Karpas-422 (cell line): ENCODE measurements at regions not wholly inside any gene's neighbourhood (a gene's known extent, or its start where the extent isn't known, plus 50 kb on each side); places are given as distances from the start of the nearest gene placed in this dataset.

ENCODE experiments used
- DNase-seq: peaks from one replicate; pipeline ENCODE4 v3.0.0-alpha.2; 2015
- H2AFZ ChIP-seq: fragments of 200-600 bp; sonication (generic); 2 replicates; pipeline ENCODE4 v1.6.1; 2014; ENCODE audit warnings: antibody characterized with exemption, low read length, mixed read lengths
- H3K27ac ChIP-seq: fragments of 200-600 bp; sonication (generic); 2 replicates; pipeline ENCODE4 v1.5.1; 2014; ENCODE audit warnings: mild to moderate bottlenecking, low read length, moderate library complexity
- H3K27me3 ChIP-seq: fragments of 200-600 bp; sonication (generic); 2 replicates; pipeline ENCODE4 v1.6.1; 2014; ENCODE audit warnings: low read length, mixed read lengths
- H3K36me3 ChIP-seq: fragments of 200-600 bp; sonication (generic); 2 replicates; pipeline ENCODE4 v1.6.1; 2014; ENCODE audit warnings: low read length, mixed read lengths; ENCODE audit not compliant: insufficient read depth
- H3K4me1 ChIP-seq: fragments of 200-600 bp; sonication (generic); 2 replicates; pipeline ENCODE4 v1.6.1; 2014; ENCODE audit warnings: mild to moderate bottlenecking, low read length, mixed read lengths
- H3K4me2 ChIP-seq: fragments of 200-600 bp; sonication (generic); 2 replicates; pipeline ENCODE4 v1.6.1; 2014; ENCODE audit warnings: low read length, low read depth, mild to moderate bottlenecking; ENCODE audit not compliant: poor library complexity, severe bottlenecking
- H3K4me3 ChIP-seq: fragments of 200-600 bp; sonication (generic); 2 replicates; pipeline ENCODE4 v1.5.1; 2014; ENCODE audit warnings: mild to moderate bottlenecking, antibody characterized with exemption, low read length, mixed read lengths
- H3K79me2 ChIP-seq: fragments of 200-600 bp; sonication (generic); 2 replicates; pipeline ENCODE4 v1.6.1; 2014; ENCODE audit warnings: mild to moderate bottlenecking, low read length, mixed read lengths
- H3K9ac ChIP-seq: fragments of 200-600 bp; sonication (generic); 2 replicates; pipeline ENCODE4 v1.6.0; 2014; ENCODE audit warnings: low read length
- H3K9me2 ChIP-seq: fragments of 200-600 bp; sonication (generic), shearing (Covaris generic); replicated peaks from 2 replicates; pipeline ENCODE4 v1.6.0; 2014; ENCODE audit warnings: mild to moderate bottlenecking, low read length, moderate library complexity; ENCODE audit not compliant: insufficient read depth
- H3K9me3 ChIP-seq: fragments of 300-700, 200-600 bp; sonication (generic); 2 replicates; pipeline ENCODE4 v1.6.1; 2014; ENCODE audit warnings: low read length, mixed read lengths
- H4K20me1 ChIP-seq: fragments of 200-600 bp; sonication (generic); 2 replicates; pipeline ENCODE4 v1.6.1; 2014; ENCODE audit warnings: mild to moderate bottlenecking, antibody characterized with exemption, low read length, low read depth; ENCODE audit not compliant: insufficient read depth

DNA sequence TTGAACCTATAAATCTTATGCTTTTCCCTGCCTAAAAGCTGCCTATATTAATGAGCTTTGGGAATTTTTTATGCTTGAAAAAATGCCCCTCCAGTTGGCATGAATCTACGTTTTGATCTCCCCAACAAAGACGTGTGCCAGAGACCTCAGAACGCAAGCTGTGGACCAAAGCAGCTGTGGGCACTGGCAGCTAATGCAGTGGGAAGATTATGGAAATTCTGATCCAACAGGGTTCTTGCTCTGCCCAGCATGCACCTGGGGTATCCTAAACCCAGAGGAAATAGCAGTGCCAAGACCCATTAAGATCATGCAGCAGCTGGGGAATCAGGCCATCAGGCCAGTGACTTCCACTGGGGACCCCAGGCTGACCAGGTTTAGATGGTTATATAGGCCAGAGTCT lies 423.0 kb downstream of the ZBBX start:
- Histone ChIP-seq H3K4me3 (no peak overlapping the region), H4K20me1 (no peaks in the 10 kb centered on the region), H3K27ac (no peak overlapping the region), H3K9me3 (peaks cover 2% of the 10 kb centered on the region; the same call in 1 of the 2 replicates), H3K36me3 (no peaks in the 10 kb centered on the region), H3K9ac (no peak overlapping the region), H3K27me3 (no peaks in the 10 kb centered on the region), H3K79me2 (no peaks in the 10 kb centered on the region), H2AFZ (no peak overlapping the region), H3K4me2 (no peak overlapping the region), H3K9me2 (no peaks in the 10 kb centered on the region), H3K4me1 (no peaks in the 10 kb centered on the region)
- no peak for DNase-seq

GRCh38 chr3:166955201-166955939 lies 424.7 kb downstream of the ZBBX start:
- no peaks in the 10 kb centered on the region for H3K79me2 ChIP-seq
- no peak overlapping the region for H2AFZ ChIP-seq
- H3K9ac ChIP-seq = no peak overlapping the region
- no peaks in the 10 kb centered on the region for H3K9me2 ChIP-seq
- no peak for DNase-seq
- no peaks in the 10 kb centered on the region for H3K27me3 ChIP-seq
- H3K4me2 ChIP-seq = no peak overlapping the region
- H3K4me1 ChIP-seq = no peaks in the 10 kb centered on the region
- H3K36me3 ChIP-seq = no peaks in the 10 kb centered on the region
- peaks cover 2% of the 10 kb centered on the region; the same call in 1 of the 2 replicates for H3K9me3 ChIP-seq
- no peaks in the 10 kb centered on the region for H4K20me1 ChIP-seq
- H3K27ac ChIP-seq = no peak overlapping the region
- no peak overlapping the region for H3K4me3 ChIP-seq

- H3K9me3 ChIP-seq = peaks cover 4% of the 10 kb centered on the region; the same call in 1 of the 2 replicates
- no peaks in the 10 kb centered on the region for H3K27me3 ChIP-seq
- H4K20me1 ChIP-seq = no peaks in the 10 kb centered on the region
- H3K9me2 ChIP-seq = no peaks in the 10 kb centered on the region
- H3K79me2 ChIP-seq = no peaks in the 10 kb centered on the region
- H3K4me3 ChIP-seq = no peak overlapping the region
- no peak overlapping the region for H3K4me2 ChIP-seq
- no peaks in the 10 kb centered on the region for H3K4me1 ChIP-seq
- no peak for DNase-seq
- H3K9ac ChIP-seq = no peak overlapping the region
- no peak overlapping the region for H3K27ac ChIP-seq
- no peak overlapping the region for H2AFZ ChIP-seq
- no peaks in the 10 kb centered on the region for H3K36me3 ChIP-seq
Measured at GRCh38 chr3:166934879-166935278, 445.2 kb downstream of the ZBBX start.

- no peaks in the 10 kb centered on the region for H3K4me1 ChIP-seq
- no peaks in the 10 kb centered on the region for H3K9me2 ChIP-seq
- H3K4me2 ChIP-seq = no peak overlapping the region
- H3K36me3 ChIP-seq = no peaks in the 10 kb centered on the region
- no peak overlapping the region for H2AFZ ChIP-seq
- no peak overlapping the region for H3K4me3 ChIP-seq
- peaks cover 3% of the 10 kb centered on the region for H3K9me3 ChIP-seq
- H4K20me1 ChIP-seq = no peaks in the 10 kb centered on the region
- no peak for DNase-seq
- no peak overlapping the region for H3K9ac ChIP-seq
- H3K27ac ChIP-seq = no peak overlapping the region
- no peaks in the 10 kb centered on the region for H3K79me2 ChIP-seq
- no peaks in the 10 kb centered on the region for H3K27me3 ChIP-seq
Measured at GRCh38 chr3:166917437-166917836, 462.7 kb downstream of the ZBBX start.

DNA sequence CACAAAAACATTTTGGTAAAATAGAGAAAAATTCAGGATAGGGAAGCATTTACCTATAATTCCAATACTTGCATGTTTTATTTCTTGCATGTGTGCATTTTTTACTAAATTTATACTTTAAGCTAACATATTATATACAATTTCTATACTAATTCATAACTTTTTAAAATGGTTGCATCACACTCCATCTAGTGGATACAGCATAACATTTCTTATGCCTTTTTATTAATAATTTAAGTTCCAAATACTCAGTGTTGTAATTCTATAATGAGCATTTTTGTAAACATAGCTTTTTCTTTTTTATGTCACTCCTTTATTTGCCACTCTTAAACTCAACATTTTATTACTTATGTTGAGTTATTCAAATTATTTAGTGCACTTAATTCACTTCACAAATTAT lies 477.7 kb downstream of the ZBBX start:
- H3K4me2 ChIP-seq = no peak overlapping the region
- no peak overlapping the region for H3K9ac ChIP-seq
- H3K79me2 ChIP-seq = no peaks in the 10 kb centered on the region
- no peaks in the 10 kb centered on the region for H3K9me2 ChIP-seq
- H4K20me1 ChIP-seq = no peaks in the 10 kb centered on the region
- no peak overlapping the region for H3K27ac ChIP-seq
- H3K4me3 ChIP-seq = no peak overlapping the region
- no peaks in the 10 kb centered on the region for H3K4me1 ChIP-seq
- no peaks in the 10 kb centered on the region for H3K27me3 ChIP-seq
- DNase-seq = peak; percentile 42
- H3K9me3 ChIP-seq = no peaks in the 10 kb centered on the region
- H2AFZ ChIP-seq = no peak overlapping the region
- no peaks in the 10 kb centered on the region for H3K36me3 ChIP-seq

DNA sequence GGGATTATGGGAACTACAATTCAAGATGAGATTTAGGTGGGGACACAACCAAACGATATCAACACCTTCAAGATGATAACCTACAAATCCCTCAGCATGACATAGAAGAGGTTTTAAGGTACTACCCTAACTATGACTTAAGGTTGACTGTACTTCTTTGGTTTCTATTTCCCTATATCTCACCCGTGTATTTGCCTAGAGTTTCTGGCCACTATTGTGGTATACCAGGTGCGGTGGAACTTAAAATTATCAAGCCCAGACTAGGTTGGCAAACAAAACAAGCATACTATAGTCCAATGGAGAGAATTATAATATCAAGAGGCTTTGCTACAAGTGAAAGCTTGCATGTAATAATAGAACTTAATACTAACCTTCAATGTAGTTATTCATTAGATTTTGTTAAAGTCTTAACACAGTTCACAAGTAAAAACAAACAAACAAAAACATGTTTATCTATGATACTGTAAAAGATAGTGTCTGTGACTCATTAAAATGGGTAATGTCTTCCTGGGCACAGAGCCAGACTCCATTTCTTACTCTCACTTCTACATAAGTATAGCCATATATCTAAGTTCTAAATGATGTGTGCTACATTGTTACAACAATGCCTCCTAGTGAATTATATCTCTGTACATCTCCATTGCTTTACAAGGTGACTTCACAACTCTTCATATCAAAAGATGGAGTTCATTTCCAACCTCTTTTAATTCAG lies 479.1 kb downstream of the ZBBX start:
- DNase-seq = no peak
- no peaks in the 10 kb centered on the region for H3K36me3 ChIP-seq
- H3K27me3 ChIP-seq = no peaks in the 10 kb centered on the region
- H3K9ac ChIP-seq = no peak overlapping the region
- no peaks in the 10 kb centered on the region for H3K4me1 ChIP-seq
- H3K4me3 ChIP-seq = no peak overlapping the region
- H3K79me2 ChIP-seq = no peaks in the 10 kb centered on the region
- H3K9me3 ChIP-seq = no peaks in the 10 kb centered on the region
- H3K27ac ChIP-seq = no peak overlapping the region
- no peaks in the 10 kb centered on the region for H4K20me1 ChIP-seq
- no peak overlapping the region for H2AFZ ChIP-seq
- H3K9me2 ChIP-seq = no peaks in the 10 kb centered on the region
- H3K4me2 ChIP-seq = no peak overlapping the region

GRCh38 chr3:166897811-166898210 lies 482.3 kb downstream of the ZBBX start:
- no peaks in the 10 kb centered on the region for H3K4me1 ChIP-seq
- no peak overlapping the region for H2AFZ ChIP-seq
- no peak overlapping the region for H3K9ac ChIP-seq
- no peak overlapping the region for H3K4me2 ChIP-seq
- DNase-seq = no peak
- no peaks in the 10 kb centered on the region for H3K36me3 ChIP-seq
- H3K9me3 ChIP-seq = no peaks in the 10 kb centered on the region
- H4K20me1 ChIP-seq = no peaks in the 10 kb centered on the region
- H3K79me2 ChIP-seq = no peaks in the 10 kb centered on the region
- H3K27me3 ChIP-seq = no peaks in the 10 kb centered on the region
- H3K4me3 ChIP-seq = no peak overlapping the region
- no peak overlapping the region for H3K27ac ChIP-seq
- no peaks in the 10 kb centered on the region for H3K9me2 ChIP-seq

DNA sequence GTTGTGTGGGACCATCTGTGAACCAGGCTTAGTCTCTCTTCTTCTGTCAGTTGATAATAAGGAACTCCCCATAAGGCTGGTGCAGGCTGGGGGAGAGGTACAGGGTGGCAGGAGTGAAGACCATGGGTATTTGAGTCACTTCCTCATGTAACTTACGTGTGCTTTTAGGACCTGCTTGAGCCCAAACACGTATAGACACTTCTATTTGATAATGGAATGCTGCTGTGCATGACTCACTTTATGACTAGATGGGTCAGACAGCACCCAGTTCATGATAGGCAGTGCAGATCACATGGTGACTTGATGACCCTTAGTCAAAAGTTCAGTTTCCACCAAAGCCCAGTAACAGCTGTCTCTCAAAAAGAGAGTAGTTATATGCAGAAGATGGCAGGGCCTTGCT lies 490.9 kb downstream of the ZBBX start:
- H3K9me2 ChIP-seq = no peaks in the 10 kb centered on the region
- H3K4me2 ChIP-seq = no peak overlapping the region
- no peak overlapping the region for H2AFZ ChIP-seq
- H3K36me3 ChIP-seq = no peaks in the 10 kb centered on the region
- no peaks in the 10 kb centered on the region for H3K27me3 ChIP-seq
- no peak overlapping the region for H3K9ac ChIP-seq
- no peaks in the 10 kb centered on the region for H4K20me1 ChIP-seq
- H3K9me3 ChIP-seq = no peaks in the 10 kb centered on the region
- DNase-seq = no peak
- H3K79me2 ChIP-seq = no peaks in the 10 kb centered on the region
- H3K27ac ChIP-seq = no peak overlapping the region
- no peak overlapping the region for H3K4me3 ChIP-seq
- no peaks in the 10 kb centered on the region for H3K4me1 ChIP-seq
